ENCODE measurements at regions not wholly inside any gene's neighbourhood (a gene's known extent, or its start where the extent isn't known, plus 50 kb on each side); places are given as distances from the start of the nearest gene placed in this dataset.

DNA sequence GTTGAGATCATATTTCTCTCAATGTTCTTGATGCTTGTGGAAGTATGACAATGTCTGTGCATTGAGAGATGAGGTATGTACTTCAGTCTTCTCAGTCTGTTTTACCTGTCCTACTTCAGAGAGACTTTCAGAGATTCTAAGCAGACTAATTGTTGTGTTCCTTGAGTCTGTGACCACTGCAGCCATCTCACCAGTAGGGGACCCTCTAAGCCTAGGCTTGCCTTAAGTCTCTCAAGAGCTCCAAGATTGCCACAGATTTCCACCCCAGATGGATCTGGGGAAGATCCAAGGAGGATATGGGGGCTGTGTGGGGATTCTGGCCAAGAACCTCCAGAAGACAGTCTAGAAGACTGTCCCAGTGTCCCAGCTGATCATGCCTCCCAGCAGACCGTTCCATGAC lies 179.9 kb upstream of the PLET1 start:
- H3K9me3 Mint-ChIP-seq, result peaks cover 44% of the 10 kb centered on the region
- TF ChIP-seq, protein P1, sequence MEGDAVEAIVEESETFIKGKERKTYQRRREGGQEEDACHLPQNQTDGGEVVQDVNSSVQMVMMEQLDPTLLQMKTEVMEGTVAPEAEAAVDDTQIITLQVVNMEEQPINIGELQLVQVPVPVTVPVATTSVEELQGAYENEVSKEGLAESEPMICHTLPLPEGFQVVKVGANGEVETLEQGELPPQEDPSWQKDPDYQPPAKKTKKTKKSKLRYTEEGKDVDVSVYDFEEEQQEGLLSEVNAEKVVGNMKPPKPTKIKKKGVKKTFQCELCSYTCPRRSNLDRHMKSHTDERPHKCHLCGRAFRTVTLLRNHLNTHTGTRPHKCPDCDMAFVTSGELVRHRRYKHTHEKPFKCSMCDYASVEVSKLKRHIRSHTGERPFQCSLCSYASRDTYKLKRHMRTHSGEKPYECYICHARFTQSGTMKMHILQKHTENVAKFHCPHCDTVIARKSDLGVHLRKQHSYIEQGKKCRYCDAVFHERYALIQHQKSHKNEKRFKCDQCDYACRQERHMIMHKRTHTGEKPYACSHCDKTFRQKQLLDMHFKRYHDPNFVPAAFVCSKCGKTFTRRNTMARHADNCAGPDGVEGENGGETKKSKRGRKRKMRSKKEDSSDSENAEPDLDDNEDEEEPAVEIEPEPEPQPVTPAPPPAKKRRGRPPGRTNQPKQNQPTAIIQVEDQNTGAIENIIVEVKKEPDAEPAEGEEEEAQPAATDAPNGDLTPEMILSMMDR (IDR thresholded peaks at IDR 0.05; ENCODE audit: unreplicated experiment in 3 of 3), result no peak
- H3K4me3 Mint-ChIP-seq, result no peak overlapping the region
- H3K4me1 Mint-ChIP-seq, result no peaks in the 10 kb centered on the region
- no peak overlapping the region for H3K27ac Mint-ChIP-seq
- H3K27me3 Mint-ChIP-seq (ENCODE audit: low read depth), result no peaks in the 10 kb centered on the region
- no peaks in the 10 kb centered on the region for H3K36me3 Mint-ChIP-seq (ENCODE audit: low read depth)

DNA sequence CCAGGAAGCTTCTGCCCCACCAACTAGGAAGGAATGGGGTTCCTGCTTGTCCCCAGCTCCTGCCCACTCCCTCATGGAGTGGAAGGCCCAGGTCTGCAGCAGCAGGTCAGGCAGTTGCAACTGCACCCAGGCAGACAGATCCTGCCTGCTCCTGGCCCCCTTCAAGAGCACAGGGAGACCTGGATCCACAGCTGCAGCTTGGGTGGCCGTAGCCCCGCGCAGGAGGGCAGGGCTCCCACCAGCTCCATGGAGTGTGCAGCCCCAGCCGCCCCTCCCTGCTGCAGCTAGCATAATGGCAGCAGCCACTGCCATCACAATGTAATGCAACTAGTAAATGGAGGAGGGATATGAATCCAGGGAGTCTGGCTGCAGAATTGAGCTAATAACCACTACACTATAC lies 187.5 kb upstream of the PLET1 start:
- Mint-ChIP-seq H3K4me3 (no peak overlapping the region), H3K36me3 (ENCODE audit: low read depth) (no peaks in the 10 kb centered on the region), H3K27me3 (ENCODE audit: low read depth) (no peaks in the 10 kb centered on the region), H3K9me3 (peaks cover 27% of the 10 kb centered on the region), H3K4me1 (no peaks in the 10 kb centered on the region), H3K27ac (no peak overlapping the region)
- TF ChIP-seq, protein P1 (IDR thresholded peaks at IDR 0.05; ENCODE audit: unreplicated experiment in 3 of 3), result no peak

DNA sequence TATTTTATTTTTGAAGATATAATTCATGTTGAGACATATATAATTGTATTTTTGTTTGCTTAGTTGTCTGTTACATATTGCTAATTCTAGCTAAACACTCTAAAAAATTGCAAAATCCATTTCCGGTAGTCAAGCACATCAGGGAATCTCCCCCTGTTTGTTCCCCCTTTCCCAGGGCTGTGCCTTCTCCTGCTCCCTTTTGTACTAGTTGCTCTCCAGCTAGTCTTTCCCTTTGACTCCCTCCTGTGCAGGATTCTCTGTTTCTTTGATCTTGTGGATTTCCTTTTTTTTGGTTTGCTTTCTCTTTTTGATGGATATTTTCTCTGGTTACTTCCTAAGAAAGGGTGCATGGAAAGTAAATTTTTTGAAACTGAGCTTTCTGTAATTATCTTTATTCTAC lies 188.1 kb upstream of the PLET1 start:
- no peaks in the 10 kb centered on the region for H3K4me1 Mint-ChIP-seq
- H3K27me3 Mint-ChIP-seq (ENCODE audit: low read depth), result no peaks in the 10 kb centered on the region
- no peaks in the 10 kb centered on the region for H3K36me3 Mint-ChIP-seq (ENCODE audit: low read depth)
- H3K9me3 Mint-ChIP-seq, result peaks cover 25% of the 10 kb centered on the region
- H3K27ac Mint-ChIP-seq, result no peak overlapping the region
- TF ChIP-seq, protein P1 (IDR thresholded peaks at IDR 0.05; ENCODE audit: unreplicated experiment in 3 of 3), result no peak
- H3K4me3 Mint-ChIP-seq, result no peak overlapping the region

DNA sequence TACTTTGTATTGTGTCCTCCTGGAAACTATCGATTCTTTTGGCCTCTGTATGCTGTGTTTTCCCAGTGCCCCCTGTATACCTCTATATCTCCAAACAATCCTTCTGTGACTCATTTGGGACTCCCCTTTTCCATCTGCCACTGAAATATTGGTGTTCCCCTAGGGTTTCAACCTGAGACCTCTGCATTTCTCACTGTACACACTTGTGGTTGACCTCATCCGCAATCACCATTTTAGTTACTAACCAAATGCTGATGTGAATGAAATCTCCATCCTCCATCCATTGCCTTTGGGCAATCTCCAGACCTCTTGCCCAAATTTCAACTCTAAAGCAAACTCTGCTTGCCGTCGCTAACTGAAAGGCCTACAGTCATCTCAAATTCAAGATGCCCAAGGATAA lies 190.6 kb upstream of the PLET1 start:
- peaks cover 12% of the 10 kb centered on the region for H3K9me3 Mint-ChIP-seq
- no peaks in the 10 kb centered on the region for H3K27me3 Mint-ChIP-seq (ENCODE audit: low read depth)
- H3K36me3 Mint-ChIP-seq (ENCODE audit: low read depth), result no peaks in the 10 kb centered on the region
- H3K4me1 Mint-ChIP-seq, result no peaks in the 10 kb centered on the region
- no peak overlapping the region for H3K27ac Mint-ChIP-seq
- no peak overlapping the region for H3K4me3 Mint-ChIP-seq
- TF ChIP-seq, protein P1 (IDR thresholded peaks at IDR 0.05; ENCODE audit: unreplicated experiment in 3 of 3), result no peak

DNA sequence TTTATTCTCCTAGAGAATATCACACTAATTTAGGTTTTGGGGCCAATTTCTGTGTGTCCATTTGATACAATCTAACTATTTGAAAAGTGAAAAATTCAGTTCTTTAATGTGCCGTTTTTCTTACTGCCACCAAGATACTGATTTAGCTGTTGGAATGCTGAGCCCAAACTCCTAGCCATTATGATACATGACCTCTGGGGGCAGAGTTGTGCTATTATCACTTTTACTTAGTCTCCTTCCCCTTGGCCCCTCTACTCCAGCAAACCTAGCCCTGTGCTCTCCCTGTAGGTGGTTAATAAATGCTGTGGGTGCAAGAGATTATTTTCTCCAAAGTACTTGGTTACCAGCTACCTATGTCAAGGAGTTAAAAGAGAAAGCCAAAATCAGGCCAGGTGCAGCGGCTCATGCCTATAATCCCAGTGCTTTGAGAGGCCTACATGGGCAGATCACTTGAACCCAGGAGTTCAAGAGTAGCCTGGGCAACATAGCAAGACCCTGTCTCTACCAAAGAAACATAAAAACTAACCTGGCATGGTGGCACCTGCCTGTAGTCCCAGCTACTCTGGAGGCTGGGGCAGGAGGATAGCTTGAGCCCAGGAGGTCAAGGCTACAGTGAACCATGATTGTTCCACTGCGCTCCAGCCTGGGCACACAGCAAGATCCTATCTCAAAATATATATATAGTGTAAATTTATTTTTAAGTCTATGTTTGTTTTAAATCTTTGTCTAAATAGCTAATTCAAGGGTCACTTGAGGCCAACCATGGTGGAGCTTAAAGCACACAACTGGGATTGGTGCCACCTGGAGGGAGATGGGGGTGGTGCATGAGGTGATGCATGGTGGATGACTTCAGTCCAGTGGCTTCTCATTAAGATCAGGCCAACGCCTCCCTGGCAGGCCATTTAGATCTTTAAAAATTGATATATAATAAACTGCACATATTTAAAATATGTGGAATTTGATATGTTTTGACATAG lies 193.2 kb upstream of the PLET1 start:
- TF ChIP-seq, protein P1 (IDR thresholded peaks at IDR 0.05; ENCODE audit: unreplicated experiment in 3 of 3), result peak; percentile 8 to 25 (median 13)
- H3K4me3 Mint-ChIP-seq, result no peak overlapping the region
- H3K9me3 Mint-ChIP-seq, result peaks cover 11% of the 10 kb centered on the region
- H3K4me1 Mint-ChIP-seq, result no peaks in the 10 kb centered on the region
- H3K27ac Mint-ChIP-seq, result no peak overlapping the region
- no peaks in the 10 kb centered on the region for H3K36me3 Mint-ChIP-seq (ENCODE audit: low read depth)
- H3K27me3 Mint-ChIP-seq (ENCODE audit: low read depth), result no peaks in the 10 kb centered on the region

DNA sequence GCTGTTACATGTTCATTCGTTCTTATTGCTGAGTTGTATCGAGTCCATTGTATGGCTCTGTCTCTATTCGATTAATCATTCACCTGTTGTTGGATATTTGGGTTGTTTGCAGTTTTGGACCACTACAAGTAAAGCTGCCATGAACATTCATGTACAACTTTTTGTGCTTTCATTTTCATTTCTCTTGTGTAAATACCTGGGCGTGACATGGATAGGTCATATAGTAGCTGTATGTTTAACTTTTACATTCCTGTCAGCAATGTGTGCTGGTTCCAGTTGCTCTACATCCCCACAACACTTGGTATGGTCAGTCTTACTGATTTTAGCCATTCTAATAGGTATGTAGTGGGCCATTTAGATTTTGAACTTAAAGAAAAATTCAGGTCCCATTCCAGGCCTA lies 194.2 kb upstream of the PLET1 start:
- TF ChIP-seq, protein P1 (IDR thresholded peaks at IDR 0.05; ENCODE audit: unreplicated experiment in 3 of 3), result no peak
- no peak overlapping the region for H3K4me3 Mint-ChIP-seq
- H3K27ac Mint-ChIP-seq, result no peak overlapping the region
- peaks cover 9% of the 10 kb centered on the region for H3K9me3 Mint-ChIP-seq
- H3K4me1 Mint-ChIP-seq, result no peaks in the 10 kb centered on the region
- H3K36me3 Mint-ChIP-seq (ENCODE audit: low read depth), result no peaks in the 10 kb centered on the region
- H3K27me3 Mint-ChIP-seq (ENCODE audit: low read depth), result no peaks in the 10 kb centered on the region
